Pancreas (tissue), 10 donors: ENCODE measurements at regions not wholly inside any gene's neighbourhood (a gene's known extent, or its start where the extent isn't known, plus 50 kb on each side); places are given as distances from the start of the nearest gene placed in this dataset.

Experiments
- ATAC-seq, 4 donors: fragments of 200-7000 bp; cut with Tn5 transposase; one replicate each; pipeline versions ENCODE4 v1.8.0 to v1.9.1; 2020; ENCODE audit warnings: mild to moderate bottlenecking in 4 of 4, moderate library complexity in 4 of 4
- DNase-seq, 6 donors: peaks; one replicate each; pipeline ENCODE4 v3.0.0-alpha.2; 2020
- FAIRE-seq: peaks from 2 replicates; lab custom pipeline; 2012; peaks lifted over from hg19 to GRCh38; lab: Jason Lieb, UNC
- H3K27ac ChIP-seq, 4 donors: fragments of 200-600 bp; sonication (generic); 1 replicate in 3 of 4; 2 replicates in 1 of 4; pipeline versions ENCODE4 v1.5.0 to v1.8.0; 2020
- H3K27me3 ChIP-seq, 4 donors: fragments of 200-600 bp; one replicate each; pipeline ENCODE4 v1.8.0; 2021
- H3K36me3 ChIP-seq, 3 donors: fragments of 200-600 bp; sonication (generic) in 1 of 3; one replicate each; pipeline versions ENCODE4 v1.5.0 to v1.8.0; 2020 to 2021
- H3K4me1 ChIP-seq, 3 donors: fragments of 200-600 bp; one replicate each; pipeline ENCODE4 v1.8.0; 2021
- H3K4me3 ChIP-seq, 4 donors: fragments of 200-600 bp; sonication (generic) in 2 of 4; one replicate each; pipeline versions ENCODE4 v1.5.0 to v1.8.0; 2020 to 2021
- H3K9me3 ChIP-seq, 4 donors: fragments of 200-600 bp; one replicate each; pipeline ENCODE4 v1.8.0; 2021
- CTCF ChIP-seq, 4 donors: fragments of 200-600 bp; sonication (generic) in 3 of 4; IDR thresholded peaks; one replicate each; pipeline versions ENCODE4 v1.5.0 to v1.8.0; 2021; ENCODE audit warnings: antibody characterized with exemption in 4 of 4
- WGBS, 2 donors: extraction: QIAGEN DNeasy Blood & Tissue Kit; methylation state at CpG; one replicate each; pipeline ENCODE4 v1.1.7; 2013; 5-methylcytosine and 5-hydroxymethylcytosine counted together
- intact Hi-C, 3 donors: fragments of 100-400 bp; cut with DNase I; formaldehyde crosslinking; loops; one replicate each; pipeline versions ENCODE4 v1.11.1 to v1.14.2; 2022
- donor health status: healthy with polysubstance abuse.
- donor health status: DM: no; HTN: no; CAD: no; lungs with moderate emphysema.
- donor health status: DM: no; HTN: no; CAD: no.
- donor health status: control.
- donor health status: control.
- donor health status: Bipolar disorder and iron deficiency.
- donor health status: DM: yes; HTN: yes; CAD: no.
- donor health status: DM: no; HTN: no; CAD: no.
- donor health status: DM: no; HTN: no; CAD: no.
- donor health status: DM: yes; HTN: yes; CAD: no.

DNA sequence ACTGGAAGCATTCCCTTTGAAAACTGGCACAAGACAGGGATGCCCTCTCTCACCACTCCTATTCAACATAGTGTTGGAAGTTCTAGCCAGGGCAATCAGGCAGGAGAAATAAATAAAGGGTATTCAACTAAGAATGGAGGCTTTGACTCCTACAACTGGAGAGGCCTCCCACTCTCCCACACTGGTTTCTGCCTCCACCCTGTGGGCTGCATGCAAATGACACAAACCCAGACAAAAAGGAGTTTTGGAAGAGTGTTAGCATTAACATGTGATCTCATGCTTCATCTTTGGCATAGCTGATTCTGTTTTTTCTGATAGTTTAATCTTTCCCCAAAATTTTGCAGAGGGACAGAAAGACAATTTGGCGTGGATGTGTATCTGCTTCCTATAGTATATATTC lies 80.8 kb upstream of the IQCM start:
- WGBS, 2 donors = 79 to 100% methylated on average over 1 of the region's 1 CpG
- Histone ChIP-seq H3K4me1 (no peaks in the 10 kb centered on the region), H3K27me3 (peaks cover 0 to 5% (median 0%) of the 10 kb centered on the region in 4 donors), H3K9me3 (no peaks in the 10 kb centered on the region), H3K36me3 (no peaks in the 10 kb centered on the region), H3K4me3 (no peak overlapping the region), H3K27ac (no peak overlapping the region)
- peak in 1 of 4 donors; percentile 51 for ATAC-seq
- TF ChIP-seq CTCF (IDR thresholded peaks at IDR 0.05) = no peak
- DNase-seq = no peak
- FAIRE-seq = no peak
- intact Hi-C loops = loop anchor here in 1 of 3 donors (5.0 kb wide), 1 partner anchor 524 kb away; no protein-coding TSS in a partner anchor

GRCh38 chr4:149897783-149898182 lies 82.1 kb upstream of the IQCM start:
- peaks cover 0 to 5% (median 0%) of the 10 kb centered on the region in 4 donors for H3K27me3 ChIP-seq
- H3K27ac ChIP-seq = no peak overlapping the region
- DNase-seq (no peak), FAIRE-seq (no peak), ATAC-seq (peak in 3 of 4 donors; percentile 37 to 54 (median 53))
- no peak overlapping the region for H3K4me3 ChIP-seq
- no peaks in the 10 kb centered on the region for H3K9me3 ChIP-seq
- intact Hi-C loops = loop anchor here in 1 of 3 donors (5.0 kb wide), 1 partner anchor 525 kb away; no protein-coding TSS in a partner anchor
- TF ChIP-seq CTCF (IDR thresholded peaks at IDR 0.05) = peak in 3 of 4 donors; percentile 7 to 11 (median 7)
- no peaks in the 10 kb centered on the region for H3K36me3 ChIP-seq
- no peaks in the 10 kb centered on the region for H3K4me1 ChIP-seq

GRCh38 chr4:149901128-149901527 lies 85.5 kb upstream of the IQCM start:
- no peak for DNase-seq
- Histone ChIP-seq H3K27me3 (peaks cover 0 to 5% (median 0%) of the 10 kb centered on the region in 4 donors), H3K4me1 (no peaks in the 10 kb centered on the region), H3K36me3 (no peaks in the 10 kb centered on the region), H3K4me3 (no peak overlapping the region), H3K27ac (no peak overlapping the region), H3K9me3 (no peaks in the 10 kb centered on the region)
- no peak for ATAC-seq
- peak; percentile 80 for FAIRE-seq
- no peak for TF ChIP-seq CTCF (IDR thresholded peaks at IDR 0.05)
- 49 to 73% methylated on average over 5 of the region's 5 CpGs for WGBS, 2 donors
- intact Hi-C loops = no loop called here

GRCh38 chr4:149902242-149902641 lies 86.6 kb upstream of the IQCM start:
- no peak for ATAC-seq
- WGBS, 2 donors = 36 to 54% methylated on average over 2 of the region's 2 CpGs
- Histone ChIP-seq H3K27ac (no peak overlapping the region), H3K36me3 (no peaks in the 10 kb centered on the region), H3K4me1 (no peaks in the 10 kb centered on the region), H3K27me3 (peaks cover 0 to 5% (median 0%) of the 10 kb centered on the region in 4 donors), H3K4me3 (no peak overlapping the region), H3K9me3 (no peaks in the 10 kb centered on the region)
- FAIRE-seq = no peak
- TF ChIP-seq CTCF (IDR thresholded peaks at IDR 0.05) = no peak
- intact Hi-C loops = no loop called here
- DNase-seq = no peak

- H3K27ac ChIP-seq = no peak overlapping the region
- ATAC-seq (no peak), DNase-seq (no peak), FAIRE-seq (no peak)
- no peak overlapping the region for H3K4me3 ChIP-seq
- WGBS, 2 donors = 64 to 77% methylated on average over 3 of the region's 3 CpGs
- no peaks in the 10 kb centered on the region for H3K27me3 ChIP-seq
- intact Hi-C loops = no loop called here
- no peaks in the 10 kb centered on the region for H3K36me3 ChIP-seq
- no peak for TF ChIP-seq CTCF (IDR thresholded peaks at IDR 0.05)
- H3K9me3 ChIP-seq = no peaks in the 10 kb centered on the region
- H3K4me1 ChIP-seq = no peaks in the 10 kb centered on the region
These were observed 94.5 kb upstream of the IQCM start for GRCh38 chr4:149910177-149910576.
